MM.1S (cell line): ENCODE measurements at regions not wholly inside any gene's neighbourhood (a gene's known extent, or its start where the extent isn't known, plus 50 kb on each side); places are given as distances from the start of the nearest gene placed in this dataset.

ENCODE experiments used
- DNase-seq: peaks from one replicate; pipeline ENCODE4 v3.0.0-alpha.2; 2015
- H2AFZ ChIP-seq: fragments of 300-600 bp; sonication (generic); 2 replicates; pipeline ENCODE4 v1.6.0; 2016; ENCODE audit warnings: antibody characterized with exemption, low read length
- H3F3A ChIP-seq: fragments of 300-600 bp; sonication (generic); 2 replicates; pipeline ENCODE4 v1.6.1; 2016; ENCODE audit warnings: mild to moderate bottlenecking, antibody characterized with exemption, low read length, moderate library complexity, mixed read lengths; ENCODE audit not compliant: insufficient read depth
- H3K27ac ChIP-seq: fragments of 300-600 bp; sonication (generic); 2 replicates; pipeline ENCODE4 v1.5.1; 2016; ENCODE audit warnings: mild to moderate bottlenecking, low read length
- H3K27me3 ChIP-seq: fragments of 300-600 bp; sonication (generic); replicated peaks from 2 replicates; pipeline ENCODE4 v1.6.0; 2016; ENCODE audit warnings: low read length; ENCODE audit not compliant: insufficient read depth
- H3K36me3 ChIP-seq: fragments of 300-600 bp; sonication (generic); replicated peaks from 2 replicates; pipeline ENCODE4 v1.6.1; 2016; ENCODE audit warnings: mild to moderate bottlenecking, low read length, mixed read lengths; ENCODE audit not compliant: insufficient read depth
- H3K4me1 ChIP-seq: fragments of 300-600 bp; sonication (generic); 2 replicates; pipeline ENCODE4 v1.6.1; 2016; ENCODE audit warnings: low read length, mixed read lengths
- H3K4me2 ChIP-seq: fragments of 300-600 bp; sonication (generic); 2 replicates; pipeline ENCODE4 v1.6.0; 2016; ENCODE audit warnings: low read depth, low read length
- H3K4me3 ChIP-seq: fragments of 300-600 bp; sonication (generic); 2 replicates; pipeline ENCODE4 v1.5.1; 2016; ENCODE audit warnings: low read length, mixed read lengths
- H3K79me2 ChIP-seq: fragments of 300-600 bp; sonication (generic); 2 replicates; pipeline ENCODE4 v1.6.1; 2016; ENCODE audit warnings: mixed run types, low read length, mixed read lengths
- H3K9ac ChIP-seq: fragments of 300-600 bp; sonication (generic); 2 replicates; pipeline ENCODE4 v1.6.1; 2016; ENCODE audit warnings: low read length, mixed read lengths
- H3K9me2 ChIP-seq: fragments of 300-600 bp; sonication (generic); replicated peaks from 2 replicates; pipeline ENCODE4 v1.6.1; 2016; ENCODE audit warnings: mild to moderate bottlenecking, low read length, mixed read lengths; ENCODE audit not compliant: insufficient read depth
- H3K9me3 ChIP-seq: fragments of 300-600 bp; sonication (generic); replicated peaks from 2 replicates; pipeline ENCODE4 v1.6.1; 2016; ENCODE audit warnings: mild to moderate bottlenecking, low read length, mixed read lengths; ENCODE audit not compliant: insufficient read depth
- H4K20me1 ChIP-seq: fragments of 300-600 bp; sonication (generic); 2 replicates; pipeline ENCODE4 v1.6.1; 2016; ENCODE audit warnings: mild to moderate bottlenecking, low read length, moderate library complexity, mixed read lengths; ENCODE audit not compliant: insufficient read depth
- EZH2 ChIP-seq: fragments of 300-600 bp; sonication (generic); optimal IDR thresholded peaks from 2 replicates; pipeline ENCODE3; 2017; ENCODE audit warnings: low read depth, mild to moderate bottlenecking, antibody characterized with exemption, low read length, mixed read lengths
- EZH2phosphoT487 ChIP-seq: fragments of 300-600 bp; sonication (generic); IDR thresholded peaks from 2 replicates; pipeline ENCODE4 v1.6.1; 2018; ENCODE audit warnings: antibody characterized with exemption, low read length
- TF ChIP-seq, protein P1 (sequence below): fragments of 300-600 bp; sonication (generic); IDR thresholded peaks from 2 replicates; pipeline ENCODE4 v1.5.1; 2016; ENCODE audit warnings: antibody characterized with exemption, low read length, mixed read lengths

DNA sequence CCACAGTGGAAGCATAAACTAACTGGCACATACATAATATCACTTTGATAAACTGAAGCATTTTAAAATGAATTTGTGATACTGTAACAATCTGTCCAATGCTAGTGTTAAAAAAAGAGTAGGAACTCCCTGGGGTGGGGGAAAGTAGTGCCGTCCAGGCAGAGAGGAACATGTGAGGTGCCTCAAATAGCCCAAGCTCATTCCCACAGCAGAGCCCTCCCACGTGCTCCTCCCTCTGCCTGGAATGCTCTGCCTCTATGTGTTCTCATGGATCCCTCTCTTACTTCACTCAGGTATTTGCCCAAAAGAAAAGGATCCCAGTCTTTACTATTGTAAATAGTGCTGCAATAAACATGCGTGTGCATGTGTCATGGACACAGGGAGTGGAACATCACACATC, 188.1 kb downstream of the NHLRC3 start:
- H3K9ac ChIP-seq: no peak overlapping the region
- H3K4me1 ChIP-seq: no peaks in the 10 kb centered on the region
- DNase-seq: no peak
- H3F3A ChIP-seq: no peaks in the 10 kb centered on the region
- H4K20me1 ChIP-seq: no peaks in the 10 kb centered on the region
- no peaks in the 10 kb centered on the region for H3K9me3 ChIP-seq
- no peak overlapping the region for H3K4me2 ChIP-seq
- H3K9me2 ChIP-seq: no peaks in the 10 kb centered on the region
- TF ChIP-seq, protein P1, sequence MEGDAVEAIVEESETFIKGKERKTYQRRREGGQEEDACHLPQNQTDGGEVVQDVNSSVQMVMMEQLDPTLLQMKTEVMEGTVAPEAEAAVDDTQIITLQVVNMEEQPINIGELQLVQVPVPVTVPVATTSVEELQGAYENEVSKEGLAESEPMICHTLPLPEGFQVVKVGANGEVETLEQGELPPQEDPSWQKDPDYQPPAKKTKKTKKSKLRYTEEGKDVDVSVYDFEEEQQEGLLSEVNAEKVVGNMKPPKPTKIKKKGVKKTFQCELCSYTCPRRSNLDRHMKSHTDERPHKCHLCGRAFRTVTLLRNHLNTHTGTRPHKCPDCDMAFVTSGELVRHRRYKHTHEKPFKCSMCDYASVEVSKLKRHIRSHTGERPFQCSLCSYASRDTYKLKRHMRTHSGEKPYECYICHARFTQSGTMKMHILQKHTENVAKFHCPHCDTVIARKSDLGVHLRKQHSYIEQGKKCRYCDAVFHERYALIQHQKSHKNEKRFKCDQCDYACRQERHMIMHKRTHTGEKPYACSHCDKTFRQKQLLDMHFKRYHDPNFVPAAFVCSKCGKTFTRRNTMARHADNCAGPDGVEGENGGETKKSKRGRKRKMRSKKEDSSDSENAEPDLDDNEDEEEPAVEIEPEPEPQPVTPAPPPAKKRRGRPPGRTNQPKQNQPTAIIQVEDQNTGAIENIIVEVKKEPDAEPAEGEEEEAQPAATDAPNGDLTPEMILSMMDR: no peak
- TF ChIP-seq EZH2 (no peak), EZH2phosphoT487 (no peak)
- no peaks in the 10 kb centered on the region for H3K27me3 ChIP-seq
- no peaks in the 10 kb centered on the region for H3K36me3 ChIP-seq
- H3K27ac ChIP-seq: no peak overlapping the region
- H2AFZ ChIP-seq: no peak overlapping the region
- H3K4me3 ChIP-seq: no peak overlapping the region
- no peaks in the 10 kb centered on the region for H3K79me2 ChIP-seq

DNA sequence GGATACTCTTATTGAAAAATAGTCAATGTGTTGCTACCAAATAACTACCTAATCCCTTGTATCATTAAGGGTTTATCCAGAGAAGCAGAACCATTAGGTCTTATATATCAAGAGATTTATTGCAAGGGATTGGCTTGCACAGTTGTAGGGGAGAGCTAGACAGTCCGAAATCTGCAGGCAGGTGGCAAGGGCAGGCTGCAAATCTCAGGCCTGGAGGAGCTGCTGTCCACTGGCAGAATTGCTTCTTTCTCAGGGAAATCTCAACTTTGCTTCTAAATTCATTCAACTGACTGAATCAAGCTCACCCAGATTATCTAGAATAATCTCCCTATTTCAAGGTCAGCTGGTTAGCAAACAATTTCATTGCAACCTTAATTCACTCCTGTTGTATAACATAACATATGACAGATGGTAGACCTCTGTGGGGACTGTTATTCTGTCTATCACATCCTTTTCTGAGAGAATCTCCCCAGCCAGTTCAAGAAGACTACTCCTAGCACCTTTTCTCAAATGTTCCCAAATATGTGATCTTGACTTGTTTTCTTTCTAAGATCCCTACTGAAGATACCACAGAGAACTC, 194.2 kb downstream of the NHLRC3 start:
- no peaks in the 10 kb centered on the region for H3K9me2 ChIP-seq
- H3K27me3 ChIP-seq: no peaks in the 10 kb centered on the region
- H3K9me3 ChIP-seq: no peaks in the 10 kb centered on the region
- H4K20me1 ChIP-seq: no peaks in the 10 kb centered on the region
- H3K36me3 ChIP-seq: no peaks in the 10 kb centered on the region
- no peak overlapping the region for H3K27ac ChIP-seq
- H3K9ac ChIP-seq: no peak overlapping the region
- no peak overlapping the region for H3K4me2 ChIP-seq
- no peak for DNase-seq
- no peaks in the 10 kb centered on the region for H3K4me1 ChIP-seq
- H2AFZ ChIP-seq: no peak overlapping the region
- no peaks in the 10 kb centered on the region for H3K79me2 ChIP-seq
- no peaks in the 10 kb centered on the region for H3F3A ChIP-seq
- H3K4me3 ChIP-seq: no peak overlapping the region
- no peak for TF ChIP-seq EZH2
- TF ChIP-seq, protein P1: no peak
- TF ChIP-seq EZH2phosphoT487: no peak

DNA sequence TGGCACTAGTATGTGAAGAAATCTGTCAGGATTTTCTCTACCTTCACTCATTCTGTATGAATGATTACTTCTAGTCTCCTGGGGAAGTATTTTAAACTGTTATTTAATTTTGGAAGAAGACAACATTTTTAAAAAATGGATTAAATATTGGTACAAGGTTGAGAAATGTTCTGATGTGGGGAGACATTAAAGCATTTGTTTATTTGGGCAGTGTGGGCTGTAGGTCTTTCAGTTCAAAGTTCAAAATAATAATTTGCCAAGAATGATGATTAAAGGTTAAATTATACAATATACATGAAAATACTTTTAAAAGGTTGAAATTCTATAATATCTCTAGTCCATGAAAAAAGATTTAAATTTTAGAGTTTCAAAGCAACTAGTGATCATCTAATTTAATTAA, 194.7 kb downstream of the NHLRC3 start:
- Histone ChIP-seq H3F3A (no peaks in the 10 kb centered on the region), H3K9me3 (no peaks in the 10 kb centered on the region), H4K20me1 (no peaks in the 10 kb centered on the region), H3K4me1 (no peaks in the 10 kb centered on the region), H3K36me3 (no peaks in the 10 kb centered on the region), H2AFZ (no peak overlapping the region), H3K9me2 (no peaks in the 10 kb centered on the region), H3K79me2 (no peaks in the 10 kb centered on the region), H3K4me2 (no peak overlapping the region), H3K27me3 (no peaks in the 10 kb centered on the region), H3K4me3 (no peak overlapping the region), H3K27ac (no peak overlapping the region), H3K9ac (no peak overlapping the region)
- TF ChIP-seq EZH2: no peak
- TF ChIP-seq, protein P1: no peak
- no peak for TF ChIP-seq EZH2phosphoT487
- DNase-seq: no peak
